ENCODE measurements at regions not wholly inside any gene's neighbourhood (a gene's known extent, or its start where the extent isn't known, plus 50 kb on each side); places are given as distances from the start of the nearest gene placed in this dataset.
"Not testable (repeated sequence)": the region's sequence is repeated elsewhere in the genome, so short reads cannot be mapped to it uniquely, and the experiment has no call there.

GRCh38 chr6:920512-920911, 227.6 kb upstream of the EXOC2 start:
- DNase-seq = no peak

- DNase-seq = no peak
Observed at GRCh38 chr6:919500-919899, 226.6 kb upstream of the EXOC2 start.

GRCh38 chr6:917939-918338, 225.0 kb upstream of the EXOC2 start:
- no peak for DNase-seq

GRCh38 chr6:917296-917695, 224.4 kb upstream of the EXOC2 start:
- no peak for DNase-seq

GRCh38 chr6:916131-916530, 223.2 kb upstream of the EXOC2 start:
- no peak for DNase-seq

- no peak for DNase-seq
Observed at GRCh38 chr6:912871-913835, 220.2 kb upstream of the EXOC2 start.

GRCh38 chr6:907928-908327, 215.0 kb upstream of the EXOC2 start:
- DNase-seq = no peak

GRCh38 chr6:906920-907319, 214.0 kb upstream of the EXOC2 start:
- no peak for DNase-seq

GRCh38 chr6:905556-905955, 212.6 kb upstream of the EXOC2 start:
- no peak for DNase-seq

GRCh38 chr6:904994-905393, 212.1 kb upstream of the EXOC2 start:
- DNase-seq = no peak

GRCh38 chr6:903761-904160, 210.8 kb upstream of the EXOC2 start:
- DNase-seq = no peak

GRCh38 chr6:901696-902460, 208.9 kb upstream of the EXOC2 start:
- DNase-seq = no peak

GRCh38 chr6:900716-901605, 208.0 kb upstream of the EXOC2 start:
- DNase-seq = no peak

GRCh38 chr6:897528-898207, 204.7 kb upstream of the EXOC2 start:
- DNase-seq = no peak

- no peak for DNase-seq
Observed at GRCh38 chr6:894274-894673, 201.3 kb upstream of the EXOC2 start.

GRCh38 chr6:890995-891394, 198.1 kb upstream of the EXOC2 start:
- no peak for DNase-seq

GRCh38 chr6:890201-890600, 197.3 kb upstream of the EXOC2 start:
- DNase-seq = no peak

- DNase-seq = no peak
Observed at GRCh38 chr6:887583-888235, 194.8 kb upstream of the EXOC2 start.

GRCh38 chr6:886116-886515, 193.2 kb upstream of the EXOC2 start:
- DNase-seq = not testable (repeated sequence)

GRCh38 chr6:885051-885590, 192.2 kb upstream of the EXOC2 start:
- DNase-seq = no peak

GRCh38 chr6:884570-884969, 191.6 kb upstream of the EXOC2 start:
- DNase-seq = no peak

Data from CD4-positive, alpha-beta T cell treated with Interleukin-15 for 1 hour (primary cell).